ENCODE measurements at regions not wholly inside any gene's neighbourhood (a gene's known extent, or its start where the extent isn't known, plus 50 kb on each side); places are given as distances from the start of the nearest gene placed in this dataset.

- peak; percentile 83 for DNase-seq (ENCODE audit: low spot score)
- H3K4me3 ChIP-seq, result peak overlapping the region; percentile 47 to 59
- no peaks in the 10 kb centered on the region for H3K36me3 ChIP-seq
- peak overlapping the region in 1 of 2 donors; percentile 70 for H3K27ac ChIP-seq
- WGBS, result under 1% methylated on average over 35 of the region's 35 CpGs
- H3K27me3 ChIP-seq (replicated peaks; ENCODE audit: insufficient read depth), result no peaks in the 10 kb centered on the region
- intact Hi-C loops (cut with DNase I), result no loop called here
- TF ChIP-seq POLR2A (IDR thresholded peaks at IDR 0.05) (no peak), POLR2AphosphoS5 (IDR thresholded peaks at IDR 0.05) (peak; percentile 62), CTCF (IDR thresholded peaks at IDR 0.05) (peak; percentile 50 to 87 (median 70))
- no peaks in the 10 kb centered on the region for H3K9me3 ChIP-seq
- H3K4me1 ChIP-seq (replicated peaks), result no peaks in the 10 kb centered on the region
Observed at GRCh38 chr20:1776681-1777475, 118.3 kb upstream of the SIRPA start.

GRCh38 chr20:1775117-1775516 lies 117.5 kb upstream of the SIRPG start:
- no peaks in the 10 kb centered on the region for H3K36me3 ChIP-seq
- H3K9me3 ChIP-seq, result no peaks in the 10 kb centered on the region
- H3K27ac ChIP-seq, result no peak overlapping the region
- H3K27me3 ChIP-seq (replicated peaks; ENCODE audit: insufficient read depth), result no peaks in the 10 kb centered on the region
- no peak for DNase-seq (ENCODE audit: low spot score)
- H3K4me1 ChIP-seq (replicated peaks), result no peaks in the 10 kb centered on the region
- intact Hi-C loops (cut with DNase I), result no loop called here
- WGBS, result 92% methylated on average over 2 of the region's 2 CpGs
- no peak for TF ChIP-seq CTCF (IDR thresholded peaks at IDR 0.05)
- no peak for TF ChIP-seq POLR2A (IDR thresholded peaks at IDR 0.05)
- no peak for TF ChIP-seq POLR2AphosphoS5 (IDR thresholded peaks at IDR 0.05)
- no peak overlapping the region for H3K4me3 ChIP-seq

- no peak overlapping the region for H3K4me3 ChIP-seq
- intact Hi-C loops (cut with DNase I), result no loop called here
- H3K27me3 ChIP-seq (replicated peaks; ENCODE audit: insufficient read depth), result no peaks in the 10 kb centered on the region
- H3K36me3 ChIP-seq, result no peaks in the 10 kb centered on the region
- no peaks in the 10 kb centered on the region for H3K4me1 ChIP-seq (replicated peaks)
- no peak for DNase-seq (ENCODE audit: low spot score)
- no peak for TF ChIP-seq CTCF (IDR thresholded peaks at IDR 0.05)
- no peak for TF ChIP-seq POLR2A (IDR thresholded peaks at IDR 0.05)
- TF ChIP-seq POLR2AphosphoS5 (IDR thresholded peaks at IDR 0.05), result no peak
- WGBS, result 95% methylated on average over 6 of the region's 6 CpGs
- H3K27ac ChIP-seq, result no peak overlapping the region
- H3K9me3 ChIP-seq, result no peaks in the 10 kb centered on the region
Observed at GRCh38 chr20:1774479-1774878, 116.9 kb upstream of the SIRPG start.

- intact Hi-C loops (cut with DNase I), result no loop called here
- H3K4me3 ChIP-seq, result no peak overlapping the region
- H3K27ac ChIP-seq, result no peak overlapping the region
- TF ChIP-seq POLR2AphosphoS5 (IDR thresholded peaks at IDR 0.05) (no peak), POLR2A (IDR thresholded peaks at IDR 0.05) (no peak), CTCF (IDR thresholded peaks at IDR 0.05) (no peak)
- 92% methylated on average over 2 of the region's 2 CpGs for WGBS
- H3K27me3 ChIP-seq (replicated peaks; ENCODE audit: insufficient read depth), result no peaks in the 10 kb centered on the region
- H3K36me3 ChIP-seq, result no peaks in the 10 kb centered on the region
- DNase-seq (ENCODE audit: low spot score), result no peak
- no peaks in the 10 kb centered on the region for H3K4me1 ChIP-seq (replicated peaks)
- H3K9me3 ChIP-seq, result no peaks in the 10 kb centered on the region
Observed at GRCh38 chr20:1773816-1774215, 116.2 kb upstream of the SIRPG start.

- no peaks in the 10 kb centered on the region for H3K9me3 ChIP-seq
- no peak overlapping the region for H3K27ac ChIP-seq
- H3K36me3 ChIP-seq, result no peaks in the 10 kb centered on the region
- no peak overlapping the region for H3K4me3 ChIP-seq
- TF ChIP-seq CTCF (IDR thresholded peaks at IDR 0.05), result no peak
- no peak for TF ChIP-seq POLR2A (IDR thresholded peaks at IDR 0.05)
- TF ChIP-seq POLR2AphosphoS5 (IDR thresholded peaks at IDR 0.05), result no peak
- 99% methylated on average over 3 of the region's 3 CpGs for WGBS
- DNase-seq (ENCODE audit: low spot score), result no peak
- intact Hi-C loops (cut with DNase I), result loop anchor here (10.0 kb wide), 1 partner anchor 405 kb away; no protein-coding TSS in a partner anchor
- no peaks in the 10 kb centered on the region for H3K27me3 ChIP-seq (replicated peaks; ENCODE audit: insufficient read depth)
- H3K4me1 ChIP-seq (replicated peaks), result no peaks in the 10 kb centered on the region
Observed at GRCh38 chr20:1769491-1769890, 111.9 kb upstream of the SIRPG start.

Data from prostate gland (tissue), 2 donors.